ENCODE measurements at regions not wholly inside any gene's neighbourhood (a gene's known extent, or its start where the extent isn't known, plus 50 kb on each side); places are given as distances from the start of the nearest gene placed in this dataset.

- TF ChIP-seq, protein P1, sequence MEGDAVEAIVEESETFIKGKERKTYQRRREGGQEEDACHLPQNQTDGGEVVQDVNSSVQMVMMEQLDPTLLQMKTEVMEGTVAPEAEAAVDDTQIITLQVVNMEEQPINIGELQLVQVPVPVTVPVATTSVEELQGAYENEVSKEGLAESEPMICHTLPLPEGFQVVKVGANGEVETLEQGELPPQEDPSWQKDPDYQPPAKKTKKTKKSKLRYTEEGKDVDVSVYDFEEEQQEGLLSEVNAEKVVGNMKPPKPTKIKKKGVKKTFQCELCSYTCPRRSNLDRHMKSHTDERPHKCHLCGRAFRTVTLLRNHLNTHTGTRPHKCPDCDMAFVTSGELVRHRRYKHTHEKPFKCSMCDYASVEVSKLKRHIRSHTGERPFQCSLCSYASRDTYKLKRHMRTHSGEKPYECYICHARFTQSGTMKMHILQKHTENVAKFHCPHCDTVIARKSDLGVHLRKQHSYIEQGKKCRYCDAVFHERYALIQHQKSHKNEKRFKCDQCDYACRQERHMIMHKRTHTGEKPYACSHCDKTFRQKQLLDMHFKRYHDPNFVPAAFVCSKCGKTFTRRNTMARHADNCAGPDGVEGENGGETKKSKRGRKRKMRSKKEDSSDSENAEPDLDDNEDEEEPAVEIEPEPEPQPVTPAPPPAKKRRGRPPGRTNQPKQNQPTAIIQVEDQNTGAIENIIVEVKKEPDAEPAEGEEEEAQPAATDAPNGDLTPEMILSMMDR (IDR thresholded peaks at IDR 0.05; ENCODE audit: low read depth, low read length, poor library complexity, severe bottlenecking) = no peak
- TF ChIP-seq EZH2phosphoT487 (IDR thresholded peaks at IDR 0.05; ENCODE audit: borderline replicate concordance, low read length) = no peak
Observed at GRCh38 chr2:67054728-67055127, 342.4 kb upstream of the ETAA1 start.
